ENCODE measurements at regions not wholly inside any gene's neighbourhood (a gene's known extent, or its start where the extent isn't known, plus 50 kb on each side); places are given as distances from the start of the nearest gene placed in this dataset.

DNA sequence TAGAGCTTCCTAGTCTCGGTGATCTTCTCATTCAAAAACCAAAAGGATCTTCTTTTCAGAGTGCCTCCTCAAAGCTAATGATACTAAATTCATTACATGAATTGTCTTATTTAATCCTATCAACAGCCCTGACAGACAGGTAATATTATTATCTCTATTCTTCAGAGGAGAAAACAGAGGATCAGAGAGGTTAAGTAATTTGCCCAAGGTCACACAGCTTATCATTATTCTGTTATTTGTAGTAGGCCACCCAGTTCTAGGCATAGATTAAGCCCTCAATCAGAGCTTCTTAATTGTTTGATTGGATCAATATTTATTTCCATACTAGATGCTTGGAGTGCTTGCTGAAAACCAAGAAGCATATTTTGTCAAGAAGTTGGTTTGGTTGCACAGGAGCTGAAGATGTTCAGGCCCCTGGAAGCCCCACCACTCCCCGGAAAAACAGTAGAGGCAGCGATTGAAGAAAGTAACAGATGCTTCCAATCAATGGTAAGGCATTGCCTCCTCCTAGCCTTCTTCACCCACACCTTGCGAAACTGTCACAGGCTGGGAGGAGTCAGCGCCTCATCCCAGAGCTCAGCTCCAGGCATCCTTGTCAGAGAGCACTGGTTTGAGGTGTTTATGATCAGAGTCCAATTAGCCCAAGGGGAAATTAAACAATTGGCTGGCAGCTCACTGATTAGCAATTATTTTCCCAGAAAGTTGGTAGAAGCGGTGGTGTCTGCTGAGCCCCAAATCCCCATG is 487.2 kb downstream of the BCL11A start:
- Histone ChIP-seq H3K27me3 (replicated peaks; ENCODE audit: insufficient read depth) (no peaks in the 10 kb centered on the region), H3K9ac (no peak overlapping the region), H4K20me1 (ENCODE audit: insufficient read depth) (no peaks in the 10 kb centered on the region), H3K9me3 (ENCODE audit: low read depth) (no peaks in the 10 kb centered on the region), H3K4me2 (ENCODE audit: unreplicated experiment) (no peak overlapping the region), H3K9me2 (ENCODE audit: insufficient read depth) (no peaks in the 10 kb centered on the region), H2AFZ (no peak overlapping the region), H3K36me3 (ENCODE audit: low read depth) (no peaks in the 10 kb centered on the region), H3K4me3 (no peak overlapping the region), H3K27ac (no peak overlapping the region), H3K4me1 (ENCODE audit: insufficient read depth) (no peaks in the 10 kb centered on the region), H3F3A (ENCODE audit: insufficient read depth) (no peaks in the 10 kb centered on the region), H3K79me2 (ENCODE audit: insufficient read depth) (no peaks in the 10 kb centered on the region)
- TF ChIP-seq EZH2phosphoT487 (IDR thresholded peaks at IDR 0.05; ENCODE audit: insufficient read depth, low read depth) = no peak
- TF ChIP-seq EZH2 (IDR thresholded peaks at IDR 0.05; ENCODE audit: insufficient read depth, poor library complexity, severe bottlenecking) = no peak
- in situ Hi-C loops (cut with MboI) = no loop called here
- 47 to 54% methylated on average over 6 of the region's 6 CpGs for WGBS, 2 experiments (ENCODE audit: low coverage in 1 of 2, low lambda C conversion rate in 2 of 2, missing lambda C conversion rate in 2 of 2)
- DNase-seq = no peak

- no peak overlapping the region for H3K4me3 ChIP-seq
- no peak overlapping the region for H3K27ac ChIP-seq
- H3K36me3 ChIP-seq (ENCODE audit: low read depth) = no peaks in the 10 kb centered on the region
- no peak overlapping the region for H3K4me2 ChIP-seq (ENCODE audit: unreplicated experiment)
- TF ChIP-seq EZH2phosphoT487 (IDR thresholded peaks at IDR 0.05; ENCODE audit: insufficient read depth, low read depth) (no peak), EZH2 (IDR thresholded peaks at IDR 0.05; ENCODE audit: insufficient read depth, poor library complexity, severe bottlenecking) (no peak)
- H3K9ac ChIP-seq = no peak overlapping the region
- H3K9me2 ChIP-seq (ENCODE audit: insufficient read depth) = no peaks in the 10 kb centered on the region
- no peak for DNase-seq
- no peaks in the 10 kb centered on the region for H3K4me1 ChIP-seq (ENCODE audit: insufficient read depth)
- no peaks in the 10 kb centered on the region for H4K20me1 ChIP-seq (ENCODE audit: insufficient read depth)
- H2AFZ ChIP-seq = no peak overlapping the region
- no peaks in the 10 kb centered on the region for H3K79me2 ChIP-seq (ENCODE audit: insufficient read depth)
- 38 to 42% methylated on average over 7 of the region's 7 CpGs for WGBS, 2 experiments (ENCODE audit: low coverage in 1 of 2, low lambda C conversion rate in 2 of 2, missing lambda C conversion rate in 2 of 2)
- no peaks in the 10 kb centered on the region for H3K9me3 ChIP-seq (ENCODE audit: low read depth)
- H3F3A ChIP-seq (ENCODE audit: insufficient read depth) = no peaks in the 10 kb centered on the region
- in situ Hi-C loops (cut with MboI) = no loop called here
- no peaks in the 10 kb centered on the region for H3K27me3 ChIP-seq (replicated peaks; ENCODE audit: insufficient read depth)
Measured at GRCh38 chr2:60064687-60065389, 488.6 kb downstream of the BCL11A start.

- H3K79me2 ChIP-seq (ENCODE audit: insufficient read depth) = no peaks in the 10 kb centered on the region
- no peaks in the 10 kb centered on the region for H3F3A ChIP-seq (ENCODE audit: insufficient read depth)
- 37 to 41% methylated on average over 6 of the region's 6 CpGs for WGBS, 2 experiments (ENCODE audit: low coverage in 1 of 2, low lambda C conversion rate in 2 of 2, missing lambda C conversion rate in 2 of 2)
- TF ChIP-seq EZH2 (IDR thresholded peaks at IDR 0.05; ENCODE audit: insufficient read depth, poor library complexity, severe bottlenecking) (no peak), EZH2phosphoT487 (IDR thresholded peaks at IDR 0.05; ENCODE audit: insufficient read depth, low read depth) (no peak)
- no peaks in the 10 kb centered on the region for H3K9me2 ChIP-seq (ENCODE audit: insufficient read depth)
- H3K9me3 ChIP-seq (ENCODE audit: low read depth) = no peaks in the 10 kb centered on the region
- in situ Hi-C loops (cut with MboI) = no loop called here
- H3K4me1 ChIP-seq (ENCODE audit: insufficient read depth) = no peaks in the 10 kb centered on the region
- H3K4me2 ChIP-seq (ENCODE audit: unreplicated experiment) = no peak overlapping the region
- no peaks in the 10 kb centered on the region for H3K27me3 ChIP-seq (replicated peaks; ENCODE audit: insufficient read depth)
- H4K20me1 ChIP-seq (ENCODE audit: insufficient read depth) = no peaks in the 10 kb centered on the region
- DNase-seq = no peak
- H3K4me3 ChIP-seq = no peak overlapping the region
- H3K27ac ChIP-seq = no peak overlapping the region
- H3K36me3 ChIP-seq (ENCODE audit: low read depth) = no peaks in the 10 kb centered on the region
- no peak overlapping the region for H2AFZ ChIP-seq
- no peak overlapping the region for H3K9ac ChIP-seq
Measured at GRCh38 chr2:60058781-60059180, 494.7 kb downstream of the BCL11A start.

DNA sequence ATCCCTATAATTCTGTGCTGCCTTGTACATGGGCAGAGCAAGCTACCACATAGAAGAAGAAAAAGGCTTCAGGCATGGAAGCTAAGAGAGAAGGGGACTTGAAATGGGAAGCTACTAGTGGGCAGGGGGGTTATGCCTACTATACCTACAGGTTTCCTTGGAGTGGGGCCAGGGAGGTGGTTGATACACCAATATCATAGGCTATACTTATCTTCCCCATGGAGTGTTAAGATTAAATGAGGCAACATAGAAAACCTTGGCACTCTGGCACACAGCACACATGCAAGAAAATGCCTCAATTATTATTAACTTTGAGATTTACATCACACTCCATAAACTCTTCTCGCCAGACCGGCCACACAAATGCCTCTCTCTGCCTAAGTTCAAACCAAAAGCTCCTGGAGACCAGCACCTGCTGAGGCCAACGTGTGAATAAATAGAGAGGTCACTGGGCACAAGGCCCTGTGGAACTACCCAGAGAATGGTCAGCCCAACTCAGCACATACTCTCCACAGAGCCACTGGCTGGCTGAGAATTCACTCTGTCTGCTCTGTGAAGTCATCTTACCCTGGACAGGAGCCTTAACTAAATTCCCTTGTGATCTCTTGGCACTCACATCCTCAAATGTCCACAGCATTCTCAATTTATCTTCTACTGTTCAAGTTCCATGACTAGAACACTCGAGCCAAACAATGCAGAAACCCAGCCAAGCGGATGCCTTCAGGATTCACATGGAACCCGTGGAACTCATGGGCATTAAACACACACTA is 498.7 kb downstream of the BCL11A start:
- Histone ChIP-seq H2AFZ (no peak overlapping the region), H3K9ac (no peak overlapping the region), H3K9me2 (ENCODE audit: insufficient read depth) (no peaks in the 10 kb centered on the region), H3K4me2 (ENCODE audit: unreplicated experiment) (no peak overlapping the region), H3K27me3 (replicated peaks; ENCODE audit: insufficient read depth) (no peaks in the 10 kb centered on the region), H3K27ac (no peak overlapping the region), H4K20me1 (ENCODE audit: insufficient read depth) (no peaks in the 10 kb centered on the region), H3K9me3 (ENCODE audit: low read depth) (no peaks in the 10 kb centered on the region), H3K36me3 (ENCODE audit: low read depth) (no peaks in the 10 kb centered on the region), H3K79me2 (ENCODE audit: insufficient read depth) (no peaks in the 10 kb centered on the region), H3F3A (ENCODE audit: insufficient read depth) (no peaks in the 10 kb centered on the region), H3K4me3 (no peak overlapping the region), H3K4me1 (ENCODE audit: insufficient read depth) (no peaks in the 10 kb centered on the region)
- WGBS, 2 experiments (ENCODE audit: low coverage in 1 of 2, low lambda C conversion rate in 2 of 2, missing lambda C conversion rate in 2 of 2) = 2% methylated on average over 6 of the region's 6 CpGs
- DNase-seq = no peak
- TF ChIP-seq EZH2phosphoT487 (IDR thresholded peaks at IDR 0.05; ENCODE audit: insufficient read depth, low read depth) = no peak
- TF ChIP-seq EZH2 (IDR thresholded peaks at IDR 0.05; ENCODE audit: insufficient read depth, poor library complexity, severe bottlenecking) = no peak
- in situ Hi-C loops (cut with MboI) = no loop called here

Measured in GM23248 (cell line).